ENCODE measurements at regions not wholly inside any gene's neighbourhood (a gene's known extent, or its start where the extent isn't known, plus 50 kb on each side); places are given as distances from the start of the nearest gene placed in this dataset.

GRCh38 chr3:44042772-44043171 is 198.9 kb upstream of the TOPAZ1 start:
- no peak for TF ChIP-seq CTCF (conservative IDR thresholded peaks at IDR 0.05; ENCODE audit: low read length)
- TF ChIP-seq EZH2phosphoT487 (IDR thresholded peaks at IDR 0.05; ENCODE audit: borderline replicate concordance), result no peak

Measured in Loucy (cell line).